ENCODE measurements at regions not wholly inside any gene's neighbourhood (a gene's known extent, or its start where the extent isn't known, plus 50 kb on each side); places are given as distances from the start of the nearest gene placed in this dataset.
"Not testable (repeated sequence)": the region's sequence is repeated elsewhere in the genome, so short reads cannot be mapped to it uniquely, and the experiment has no call there.

DNA sequence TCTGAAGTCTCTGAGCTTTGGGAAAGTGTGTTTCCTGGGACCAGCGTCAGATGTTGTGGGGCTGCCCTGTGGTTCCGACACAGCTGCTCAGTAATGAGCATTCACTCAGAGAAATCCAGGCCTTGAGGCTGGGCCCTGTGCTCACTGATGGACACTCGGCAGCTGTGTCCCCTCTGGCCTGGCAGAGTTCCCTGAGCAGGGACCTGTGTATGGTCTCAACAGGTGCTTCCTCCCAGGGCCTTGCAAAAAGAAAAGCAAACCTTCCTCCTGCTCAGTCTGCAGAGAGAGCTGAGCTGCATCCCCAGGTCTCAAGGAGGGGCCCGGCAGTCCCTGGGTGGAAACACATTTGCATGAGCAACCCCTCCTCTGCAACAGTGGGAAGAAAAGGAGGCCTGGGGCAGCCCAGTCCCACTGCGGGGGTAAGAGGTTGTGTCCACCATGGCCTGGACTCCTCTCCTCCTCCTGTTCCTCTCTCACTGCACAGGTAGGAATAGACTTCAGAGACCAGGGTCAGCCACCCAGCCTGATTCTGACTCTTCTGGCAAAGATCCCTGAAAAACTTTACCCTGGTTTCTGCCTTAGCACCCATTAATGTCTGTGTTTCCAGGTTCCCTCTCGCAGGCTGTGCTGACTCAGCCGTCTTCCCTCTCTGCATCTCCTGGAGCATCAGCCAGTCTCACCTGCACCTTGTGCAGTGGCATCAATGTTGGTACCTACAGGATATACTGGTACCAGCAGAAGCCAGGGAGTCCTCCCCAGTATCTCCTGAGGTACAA is 131.2 kb downstream of the VPREB1 start:
- TF ChIP-seq, protein P1, sequence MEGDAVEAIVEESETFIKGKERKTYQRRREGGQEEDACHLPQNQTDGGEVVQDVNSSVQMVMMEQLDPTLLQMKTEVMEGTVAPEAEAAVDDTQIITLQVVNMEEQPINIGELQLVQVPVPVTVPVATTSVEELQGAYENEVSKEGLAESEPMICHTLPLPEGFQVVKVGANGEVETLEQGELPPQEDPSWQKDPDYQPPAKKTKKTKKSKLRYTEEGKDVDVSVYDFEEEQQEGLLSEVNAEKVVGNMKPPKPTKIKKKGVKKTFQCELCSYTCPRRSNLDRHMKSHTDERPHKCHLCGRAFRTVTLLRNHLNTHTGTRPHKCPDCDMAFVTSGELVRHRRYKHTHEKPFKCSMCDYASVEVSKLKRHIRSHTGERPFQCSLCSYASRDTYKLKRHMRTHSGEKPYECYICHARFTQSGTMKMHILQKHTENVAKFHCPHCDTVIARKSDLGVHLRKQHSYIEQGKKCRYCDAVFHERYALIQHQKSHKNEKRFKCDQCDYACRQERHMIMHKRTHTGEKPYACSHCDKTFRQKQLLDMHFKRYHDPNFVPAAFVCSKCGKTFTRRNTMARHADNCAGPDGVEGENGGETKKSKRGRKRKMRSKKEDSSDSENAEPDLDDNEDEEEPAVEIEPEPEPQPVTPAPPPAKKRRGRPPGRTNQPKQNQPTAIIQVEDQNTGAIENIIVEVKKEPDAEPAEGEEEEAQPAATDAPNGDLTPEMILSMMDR (conservative IDR thresholded peaks at IDR 0.05; ENCODE audit: low read depth, low read length) = no peak
- DNase-seq (ENCODE audit: low read depth) = no peak
- no peak overlapping the region for H3K4me3 ChIP-seq (ENCODE audit: low read depth, low read length)

DNA sequence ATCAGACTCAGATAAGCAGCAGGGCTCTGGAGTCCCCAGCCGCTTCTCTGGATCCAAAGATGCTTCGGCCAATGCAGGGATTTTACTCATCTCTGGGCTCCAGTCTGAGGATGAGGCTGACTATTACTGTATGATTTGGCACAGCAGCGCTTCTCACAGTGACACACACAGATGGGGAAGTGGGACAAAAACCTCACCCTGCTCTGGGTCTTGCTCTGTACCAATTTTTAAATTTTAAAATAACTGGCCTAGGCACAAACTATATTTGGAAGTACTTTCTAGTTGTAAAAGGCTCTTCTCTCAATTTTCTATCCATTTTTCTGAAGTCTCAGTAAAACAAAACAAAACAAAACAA is 131.7 kb downstream of the VPREB1 start:
- TF ChIP-seq, protein P1 (conservative IDR thresholded peaks at IDR 0.05; ENCODE audit: low read depth, low read length) = no peak
- no peak overlapping the region for H3K4me3 ChIP-seq (ENCODE audit: low read depth, low read length)

DNA sequence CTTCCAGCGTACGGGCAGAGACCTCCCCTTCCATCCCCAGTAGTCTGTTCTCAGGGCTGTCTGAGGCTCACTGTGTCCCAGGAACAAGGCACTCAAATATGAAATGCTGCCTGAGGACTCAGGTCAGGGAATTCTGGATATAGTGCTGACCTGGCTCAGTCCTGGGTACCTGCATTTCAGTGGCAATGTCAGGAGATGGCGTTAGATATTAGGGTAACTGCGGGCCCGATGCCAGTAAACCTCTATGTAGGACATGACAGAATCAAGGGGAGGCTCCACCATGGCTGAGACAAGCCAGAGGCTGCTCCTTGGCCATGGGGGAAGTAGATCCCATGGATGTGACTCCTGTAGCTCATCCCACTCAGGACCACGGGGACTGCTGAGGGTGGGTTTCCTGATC is 131.7 kb downstream of the ZNF280B start:
- DNase-seq (ENCODE audit: low read depth); H3K4me3 ChIP-seq (ENCODE audit: low read depth, low read length): not testable (repeated sequence)

More for the DNA sequence above, 131.7 kb downstream of the VPREB1 start:
- DNase-seq (ENCODE audit: low read depth) = no peak

DNA sequence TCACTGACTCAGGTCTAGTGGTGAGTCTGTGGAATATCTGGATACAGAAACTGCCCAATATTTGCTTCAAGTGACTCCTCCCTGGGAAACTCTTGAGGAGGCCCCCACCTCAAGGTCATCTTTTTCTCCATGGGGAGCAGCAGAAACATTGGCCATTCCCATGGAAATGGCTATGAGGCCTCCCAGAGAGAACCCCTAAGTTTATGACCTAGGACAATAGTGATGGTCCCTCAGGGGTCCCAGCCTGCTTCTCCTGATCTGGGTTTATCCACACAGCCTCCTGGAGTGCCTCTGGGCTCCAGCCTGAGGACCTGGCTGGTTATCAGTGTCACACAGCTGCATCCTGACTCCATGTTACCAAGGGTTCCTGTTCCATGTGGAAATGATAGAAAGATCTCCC is 131.2 kb downstream of the ZNF280B start:
- TF ChIP-seq, protein P1 (conservative IDR thresholded peaks at IDR 0.05; ENCODE audit: low read depth, low read length) = no peak
- no peak for DNase-seq (ENCODE audit: low read depth)
- no peak overlapping the region for H3K4me3 ChIP-seq (ENCODE audit: low read depth, low read length)

DNA sequence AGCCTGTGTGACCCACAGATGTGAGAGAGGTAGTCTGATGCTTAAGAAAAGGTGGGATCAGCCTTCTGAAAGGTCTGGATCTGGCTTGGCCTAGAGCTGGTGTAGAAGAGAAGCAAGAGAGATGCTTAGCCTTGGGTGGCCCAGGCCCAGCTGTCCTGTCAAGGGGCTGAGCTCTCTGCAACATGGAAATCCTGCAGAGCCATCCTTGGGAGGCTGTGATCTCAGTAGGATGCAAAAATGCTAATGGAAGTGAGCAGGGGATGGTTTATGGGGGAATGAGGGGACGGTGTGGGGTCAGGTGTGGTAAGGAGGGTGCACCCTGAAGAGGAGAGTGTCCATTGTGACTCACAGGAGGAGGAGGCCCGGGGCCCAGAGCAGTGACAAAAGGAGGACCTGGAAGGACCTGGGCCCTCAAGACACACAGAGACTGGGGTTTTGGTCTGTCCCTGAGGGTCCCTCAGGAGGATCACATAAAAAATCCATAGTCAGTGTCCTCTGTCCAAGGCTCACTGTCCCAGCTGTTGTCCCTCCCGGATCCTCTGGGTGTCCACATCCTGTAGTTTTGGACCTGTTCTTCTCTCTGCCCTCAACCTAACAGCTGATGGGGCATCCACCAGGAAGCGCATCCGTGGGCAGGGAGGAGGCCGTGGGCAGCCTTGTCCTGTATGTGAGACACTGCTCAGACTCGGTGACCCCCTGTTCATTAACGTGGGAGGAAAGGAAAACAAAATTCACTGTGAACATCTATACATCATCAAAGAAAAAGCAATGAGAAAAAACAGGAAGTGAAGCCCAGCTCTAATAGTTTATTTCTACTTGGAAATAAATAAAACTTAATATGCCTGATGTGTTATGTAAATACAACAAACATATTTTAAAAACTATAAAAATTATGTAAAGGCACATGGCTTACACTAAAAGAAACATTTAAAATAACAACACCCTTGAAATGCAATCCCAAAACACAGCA is 129.8 kb downstream of the ZNF280B start:
- TF ChIP-seq, protein P1 (conservative IDR thresholded peaks at IDR 0.05; ENCODE audit: low read depth, low read length) = no peak
- no peak for DNase-seq (ENCODE audit: low read depth)
- no peak overlapping the region for H3K4me3 ChIP-seq (ENCODE audit: low read depth, low read length)

DNA sequence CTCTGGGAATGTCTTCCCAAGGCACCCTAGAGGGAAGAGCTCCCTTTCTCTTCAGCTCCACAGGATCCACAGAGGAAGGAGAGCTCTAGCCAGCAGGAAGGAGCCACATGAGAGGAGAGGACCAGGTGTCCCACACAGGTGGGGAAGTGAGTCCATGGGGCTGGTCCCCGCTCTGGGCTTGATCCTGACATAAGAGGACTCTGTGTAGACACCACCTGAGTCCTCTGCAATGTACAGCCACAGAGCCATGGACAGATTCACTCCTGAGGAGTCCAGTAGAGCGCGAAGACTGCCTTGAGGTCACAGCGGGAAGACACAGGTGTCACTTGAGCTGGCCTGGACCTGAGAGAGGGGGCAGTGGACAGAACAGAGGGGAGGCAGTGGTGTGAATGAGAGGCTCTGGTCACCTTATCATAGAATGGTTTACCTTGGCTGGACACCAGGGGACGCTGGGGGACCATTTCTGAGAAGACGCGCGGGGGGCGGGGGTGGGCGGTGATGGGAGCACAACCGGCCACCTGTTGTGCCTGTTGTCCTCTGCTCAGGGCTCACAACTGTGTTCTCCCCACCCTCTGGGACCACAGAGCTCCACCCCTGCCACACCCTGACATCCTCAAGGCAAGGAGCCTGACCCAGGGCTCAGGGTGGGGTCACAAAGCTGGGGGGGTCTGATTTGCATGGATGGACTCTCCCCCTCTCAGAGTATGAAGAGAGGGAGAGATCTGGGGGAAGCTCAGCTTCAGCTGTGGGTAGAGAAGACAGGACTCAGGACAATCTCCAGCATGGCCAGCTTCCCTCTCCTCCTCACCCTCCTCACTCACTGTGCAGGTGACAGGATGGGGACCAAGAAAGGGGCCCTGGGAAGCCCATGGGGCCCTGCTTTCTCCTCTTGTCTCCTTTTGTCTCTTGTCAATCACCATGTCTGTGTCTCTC is 128.2 kb downstream of the ZNF280B start:
- no peak overlapping the region for H3K4me3 ChIP-seq (ENCODE audit: low read depth, low read length)
- TF ChIP-seq, protein P1 (conservative IDR thresholded peaks at IDR 0.05; ENCODE audit: low read depth, low read length) = peak; percentile 24
- no peak for DNase-seq (ENCODE audit: low read depth)

DNA sequence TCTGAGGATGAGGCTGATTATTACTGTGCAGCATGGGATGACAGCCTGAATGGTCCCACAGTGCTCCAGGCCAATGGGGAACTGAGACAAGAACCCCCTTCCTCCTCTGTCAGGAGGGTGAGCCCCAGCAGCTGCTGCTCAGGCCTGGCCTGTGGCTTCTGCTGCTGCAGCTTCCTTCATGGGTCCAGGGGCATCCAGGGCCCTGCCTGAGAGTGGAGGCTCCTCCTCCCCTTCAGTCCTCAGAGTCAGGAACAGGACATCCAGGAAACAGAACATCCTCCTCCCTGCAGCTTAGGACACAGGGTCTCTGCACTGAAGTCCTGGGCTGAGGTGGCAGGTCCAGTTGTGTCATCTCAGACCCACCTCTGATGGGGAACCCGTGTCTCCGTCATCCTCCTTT is 127.2 kb downstream of the ZNF280B start:
- not testable (repeated sequence) for H3K4me3 ChIP-seq (ENCODE audit: low read depth, low read length); DNase-seq (ENCODE audit: low read depth)
